HUES64 (cell line): ENCODE measurements at regions not wholly inside any gene's neighbourhood (a gene's known extent, or its start where the extent isn't known, plus 50 kb on each side); places are given as distances from the start of the nearest gene placed in this dataset.
"Not testable (repeated sequence)": the region's sequence is repeated elsewhere in the genome, so short reads cannot be mapped to it uniquely, and the experiment has no call there.

Experiments used
- H3K27ac ChIP-seq: 2 replicates; pipeline ENCODE4 v1.7.0; 2013; ENCODE audit warnings: low read depth, low read length, inconsistent platforms
- H3K27me3 ChIP-seq: 2 replicates; pipeline ENCODE4 v1.6.1; 2013; ENCODE audit warnings: mild to moderate bottlenecking, low read length; ENCODE audit not compliant: insufficient read depth
- H3K36me3 ChIP-seq: 2 replicates; pipeline ENCODE4 v1.6.1; 2013; ENCODE audit warnings: mild to moderate bottlenecking, low read length; ENCODE audit not compliant: insufficient read depth
- H3K4me1 ChIP-seq: 2 replicates; pipeline ENCODE4 v1.6.1; 2013; ENCODE audit warnings: mild to moderate bottlenecking, low read length, moderate library complexity; ENCODE audit not compliant: insufficient read depth
- H3K4me3 ChIP-seq: 2 replicates; pipeline ENCODE4 v1.5.1; 2013; ENCODE audit warnings: mild to moderate bottlenecking, low read length, moderate library complexity
- H3K9ac ChIP-seq: 2 replicates; pipeline ENCODE4 v1.6.1; 2013; ENCODE audit warnings: mild to moderate bottlenecking, low read depth, low read length
- H3K9me3 ChIP-seq: 2 replicates; pipeline ENCODE4 v1.6.1; 2013; ENCODE audit warnings: low read depth, low read length; ENCODE audit not compliant: insufficient read depth
- WGBS: fragments of 150-250, 120-280 bp; methylation state at CpG from one replicate; pipeline ENCODE4 v1.1.7; 2013; ENCODE audit warnings: missing lambda C conversion rate; 5-methylcytosine and 5-hydroxymethylcytosine counted together

DNA sequence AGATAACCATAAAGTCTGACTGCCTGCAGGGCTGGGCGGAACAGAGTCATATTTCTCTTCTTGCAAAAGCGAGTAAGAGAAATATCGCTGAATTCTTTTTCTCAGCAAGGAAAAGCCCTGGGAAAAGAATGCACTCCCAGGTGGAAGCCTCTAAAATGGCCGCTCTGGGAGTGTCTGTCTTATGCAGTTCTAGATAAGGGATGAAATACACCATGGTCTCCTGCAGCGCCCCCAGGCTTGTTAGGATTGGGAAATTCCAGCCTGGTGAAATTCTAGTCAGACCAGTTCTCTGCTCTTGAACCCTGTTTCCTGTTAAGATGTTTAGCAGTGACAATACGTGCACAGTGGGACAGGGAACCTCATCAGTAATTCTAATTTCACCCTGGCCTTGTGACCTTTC lies 362.2 kb downstream of the GJA1 start:
- not testable (repeated sequence) for H3K27me3 ChIP-seq, H3K36me3 ChIP-seq, H3K4me1 ChIP-seq, H3K4me3 ChIP-seq, H3K9ac ChIP-seq, H3K27ac ChIP-seq
- WGBS: 97% methylated on average over 6 of the region's 6 CpGs
- peaks cover 36% of the 10 kb centered on the region for H3K9me3 ChIP-seq

DNA sequence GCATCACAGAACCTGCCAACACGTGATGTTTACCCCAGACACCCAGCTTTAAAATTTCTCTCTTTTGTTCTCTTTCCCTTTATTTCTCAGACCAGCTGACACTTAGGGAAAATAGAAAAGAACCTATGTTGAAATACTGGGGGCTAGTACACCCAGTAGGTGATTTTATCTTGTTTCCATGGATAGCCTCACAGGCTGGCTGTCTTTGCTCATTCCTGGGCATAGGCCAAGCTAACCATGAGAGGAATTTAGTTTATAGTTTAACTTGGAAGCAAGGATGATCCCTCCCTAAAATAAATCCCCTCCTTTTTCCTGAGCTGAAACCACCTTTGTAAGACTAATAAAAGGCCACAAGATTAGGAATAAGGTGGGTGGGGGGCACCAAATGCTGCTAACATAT lies 362.7 kb downstream of the GJA1 start:
- peaks cover 37% of the 10 kb centered on the region for H3K9me3 ChIP-seq

GRCh38 chr6:121799574-121799973 lies 364.1 kb downstream of the GJA1 start:
- Histone ChIP-seq H3K9me3 (peaks cover 37% of the 10 kb centered on the region), H3K9ac (no peak overlapping the region), H3K4me3 (no peak overlapping the region), H3K4me1 (no peaks in the 10 kb centered on the region), H3K27ac (no peak overlapping the region), H3K27me3 (no peaks in the 10 kb centered on the region), H3K36me3 (no peaks in the 10 kb centered on the region)

More for the DNA sequence above, 362.7 kb downstream of the GJA1 start:
- H3K36me3 ChIP-seq, H3K4me1 ChIP-seq, H3K27me3 ChIP-seq, H3K9ac ChIP-seq, H3K4me3 ChIP-seq, H3K27ac ChIP-seq: not testable (repeated sequence)
- 100% methylated on average over 1 of the region's 1 CpG for WGBS

GRCh38 chr6:121800047-121800446 lies 364.6 kb downstream of the GJA1 start:
- Histone ChIP-seq H3K4me1 (no peaks in the 10 kb centered on the region), H3K9ac (no peak overlapping the region), H3K9me3 (peaks cover 37% of the 10 kb centered on the region), H3K27ac (no peak overlapping the region), H3K4me3 (no peak overlapping the region), H3K36me3 (no peaks in the 10 kb centered on the region), H3K27me3 (no peaks in the 10 kb centered on the region)
- 100% methylated on average over 1 of the region's 1 CpG for WGBS

DNA sequence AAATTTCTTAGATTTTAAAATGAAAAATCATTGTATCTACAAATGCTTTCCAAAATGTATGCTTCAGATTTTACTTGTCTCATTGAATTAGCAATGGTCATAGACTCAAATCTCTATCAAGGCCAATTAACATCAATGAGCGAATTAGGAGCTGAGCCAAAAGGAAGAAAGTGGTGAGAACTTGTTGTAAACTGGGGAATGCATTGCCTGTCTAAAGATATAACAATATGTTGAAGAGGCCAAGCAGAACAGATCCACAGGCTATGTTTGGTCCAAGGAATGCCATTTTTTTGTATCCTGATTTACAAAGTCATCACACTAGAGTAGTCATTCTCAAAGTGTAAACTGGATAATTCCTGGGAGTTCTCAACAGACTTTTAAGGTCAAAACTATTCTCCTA lies 370.7 kb downstream of the GJA1 start:
- H3K4me3 ChIP-seq: no peak overlapping the region
- no peaks in the 10 kb centered on the region for H3K27me3 ChIP-seq
- no peaks in the 10 kb centered on the region for H3K36me3 ChIP-seq
- H3K9me3 ChIP-seq: peaks cover 18% of the 10 kb centered on the region
- H3K4me1 ChIP-seq: no peaks in the 10 kb centered on the region
- no peak overlapping the region for H3K27ac ChIP-seq
- H3K9ac ChIP-seq: no peak overlapping the region
- 100% methylated on average over 1 of the region's 1 CpG for WGBS

DNA sequence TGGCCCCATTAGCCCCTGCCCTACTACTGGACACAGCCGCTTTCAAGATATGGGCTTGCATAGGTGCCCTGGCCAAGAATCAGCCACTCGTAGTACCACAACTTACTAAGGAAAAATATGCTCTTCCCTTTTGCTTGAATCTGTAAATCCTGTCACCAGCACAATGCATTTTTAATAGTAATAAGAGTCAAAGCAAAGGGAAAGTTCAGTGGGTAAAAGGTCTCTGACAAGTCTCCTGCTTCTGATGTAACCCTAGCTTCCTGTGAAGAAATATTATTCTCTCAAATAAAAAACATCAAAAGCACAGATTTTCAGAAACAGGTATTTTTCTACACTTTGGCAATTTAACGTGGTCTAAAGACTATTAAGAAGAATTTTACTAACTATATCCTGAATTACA lies 373.8 kb downstream of the GJA1 start:
- H3K9me3 ChIP-seq: peaks cover 5% of the 10 kb centered on the region; the same call in 1 of the 2 replicates
- no peaks in the 10 kb centered on the region for H3K27me3 ChIP-seq
- 95% methylated on average over 2 of the region's 3 CpGs for WGBS
- H3K36me3 ChIP-seq: no peaks in the 10 kb centered on the region
- no peaks in the 10 kb centered on the region for H3K4me1 ChIP-seq
- no peak overlapping the region for H3K27ac ChIP-seq
- no peak overlapping the region for H3K9ac ChIP-seq
- no peak overlapping the region for H3K4me3 ChIP-seq

DNA sequence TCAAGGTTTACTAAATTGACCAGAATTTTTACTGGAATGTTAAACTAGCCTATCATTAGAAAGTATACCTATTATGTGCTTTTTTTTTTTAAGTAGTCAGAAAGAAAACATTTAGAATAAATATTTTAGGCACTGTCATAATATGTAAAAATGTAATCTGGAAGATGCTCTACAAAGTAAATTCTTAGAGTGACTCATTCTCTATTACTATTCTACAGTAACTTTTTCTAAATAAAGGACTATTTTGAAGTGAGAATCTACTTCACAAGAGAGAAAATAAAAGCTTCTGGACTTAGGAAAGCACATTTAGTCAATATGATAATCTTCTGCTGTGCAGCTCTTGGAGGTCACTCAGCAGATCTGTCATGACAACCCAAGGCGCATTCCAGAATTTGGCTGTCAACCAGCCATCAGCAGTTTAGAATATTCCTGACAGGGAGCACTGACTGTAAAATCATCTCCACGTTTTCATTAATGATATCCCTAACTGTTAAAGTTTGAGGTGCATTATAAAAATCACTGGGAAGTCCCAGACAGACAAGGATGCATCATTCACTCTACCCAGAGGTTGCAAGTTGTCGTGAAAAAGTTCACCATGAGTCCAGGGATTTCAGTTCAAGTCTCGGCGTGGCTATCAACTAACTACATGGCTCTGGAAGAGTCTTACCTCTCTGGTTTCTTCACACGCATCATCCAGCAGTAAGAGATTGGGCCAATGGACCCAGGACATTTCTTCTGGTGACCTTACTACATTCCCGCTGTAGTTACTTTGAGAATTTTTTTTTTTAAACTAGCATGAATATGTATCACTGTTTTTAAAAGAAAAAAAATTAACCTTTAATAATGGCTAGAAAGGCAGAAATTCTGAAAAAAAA lies 374.9 kb downstream of the GJA1 start:
- H3K4me3 ChIP-seq: no peak overlapping the region
- H3K36me3 ChIP-seq: no peaks in the 10 kb centered on the region
- no peaks in the 10 kb centered on the region for H3K27me3 ChIP-seq
- no peak overlapping the region for H3K9ac ChIP-seq
- no peaks in the 10 kb centered on the region for H3K4me1 ChIP-seq
- no peak overlapping the region for H3K27ac ChIP-seq
- 94% methylated on average over 6 of the region's 7 CpGs for WGBS
- peaks cover 5% of the 10 kb centered on the region; the same call in 1 of the 2 replicates for H3K9me3 ChIP-seq

- Histone ChIP-seq H3K9ac (no peak overlapping the region), H3K4me1 (no peaks in the 10 kb centered on the region), H3K27me3 (no peaks in the 10 kb centered on the region), H3K36me3 (no peaks in the 10 kb centered on the region), H3K9me3 (peaks cover 5% of the 10 kb centered on the region; the same call in 1 of the 2 replicates), H3K4me3 (no peak overlapping the region), H3K27ac (no peak overlapping the region)
- WGBS: 89% methylated on average over 3 of the region's 3 CpGs
Observed at GRCh38 chr6:121811106-121811505, 375.7 kb downstream of the GJA1 start.

DNA sequence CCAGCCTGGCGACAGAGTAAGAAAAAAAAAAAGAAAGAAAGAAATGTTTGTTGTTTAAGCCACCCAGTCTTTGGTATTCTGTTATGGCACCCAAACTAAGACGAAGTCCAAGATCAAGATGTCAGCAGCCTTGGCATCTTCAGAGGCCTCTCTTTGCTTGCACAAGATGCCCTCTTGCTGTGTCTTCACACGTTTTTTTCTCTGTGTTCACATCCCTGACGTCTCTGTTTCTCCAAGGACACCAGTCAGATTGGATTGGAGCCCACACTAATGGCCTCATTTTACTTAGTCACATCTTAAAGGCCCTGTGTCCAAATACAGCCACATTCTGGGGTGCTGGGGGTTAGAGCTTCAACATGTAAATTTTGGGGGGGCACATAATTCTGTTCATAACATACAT lies 380.9 kb downstream of the GJA1 start:
- Histone ChIP-seq H3K27ac (no peak overlapping the region), H3K4me3 (no peak overlapping the region)
- 89% methylated on average over 4 of the region's 4 CpGs for WGBS

DNA sequence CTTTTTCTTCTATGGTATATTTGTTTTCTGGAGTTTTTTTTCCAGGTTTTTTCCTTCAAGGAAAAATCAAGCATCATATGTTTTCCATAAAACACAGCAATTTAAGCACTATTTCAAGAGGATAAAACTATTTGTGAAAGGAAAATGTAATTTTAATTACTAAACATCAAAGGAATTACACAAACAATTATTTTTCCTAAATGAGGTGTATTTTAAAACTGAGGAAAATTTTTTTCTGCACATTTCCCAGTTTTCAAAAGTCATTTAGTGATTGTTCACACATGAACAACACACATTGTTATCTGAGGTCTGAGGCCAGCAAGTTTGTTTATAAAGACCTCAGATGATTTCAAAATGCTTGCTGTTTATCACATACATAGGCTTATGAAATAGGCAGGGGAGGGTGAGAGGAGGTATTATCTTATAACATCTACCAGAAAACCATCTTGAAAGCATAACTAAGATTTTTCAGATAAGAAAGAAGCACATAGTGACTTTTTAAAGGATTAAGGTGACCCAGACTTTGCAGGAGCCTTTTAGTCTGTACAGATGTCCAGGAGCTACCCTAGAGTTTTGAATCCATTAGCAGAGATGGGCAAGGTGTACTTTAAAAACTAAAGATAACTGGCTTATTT lies 381.6 kb downstream of the GJA1 start:
- Histone ChIP-seq H3K9ac (no peak overlapping the region), H3K27ac (no peak overlapping the region), H3K27me3 (no peaks in the 10 kb centered on the region), H3K4me3 (no peak overlapping the region), H3K9me3 (peaks cover 24% of the 10 kb centered on the region), H3K36me3 (no peaks in the 10 kb centered on the region), H3K4me1 (0 out of 2 replicates have a peak, but pooled peaks cover under 1% of the 10 kb centered on the region)

More for the DNA sequence above, 380.9 kb downstream of the GJA1 start:
- Histone ChIP-seq H3K36me3 (no peaks in the 10 kb centered on the region), H3K9ac (no peak overlapping the region), H3K27me3 (no peaks in the 10 kb centered on the region), H3K9me3 (peaks cover 20% of the 10 kb centered on the region), H3K4me1 (no peaks in the 10 kb centered on the region)

DNA sequence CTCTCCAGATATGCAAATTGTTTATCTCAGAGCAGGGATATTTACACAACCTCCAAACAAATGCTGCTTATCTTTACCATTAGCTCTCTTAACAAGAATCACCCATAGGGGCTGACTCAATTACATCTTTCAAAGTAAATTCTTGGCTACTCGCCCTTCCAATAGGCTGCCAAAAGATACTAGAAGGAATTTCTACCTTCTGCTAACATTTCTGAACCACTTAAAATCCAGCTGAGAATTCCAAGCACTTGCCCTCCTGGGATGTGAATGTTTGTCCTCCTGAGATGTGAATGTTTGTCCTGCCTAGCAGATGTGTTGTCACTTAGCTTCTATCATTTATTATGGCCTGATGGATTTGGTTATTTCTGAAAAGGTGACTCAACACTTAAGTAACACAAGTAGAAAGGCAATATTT lies 388.0 kb downstream of the GJA1 start:
- Histone ChIP-seq H3K36me3 (no peaks in the 10 kb centered on the region), H3K27ac (peak overlapping the region; percentile 84), H3K9ac (peak overlapping the region; percentile 18; the same call in 1 of the 2 replicates), H3K27me3 (no peaks in the 10 kb centered on the region), H3K9me3 (peaks cover 24% of the 10 kb centered on the region), H3K4me3 (no peak overlapping the region), H3K4me1 (peaks cover 39% of the 10 kb centered on the region)
- WGBS: 12% methylated on average over 1 of the region's 1 CpG
